Urinary bladder (tissue), 3 donors: ENCODE measurements at regions not wholly inside any gene's neighbourhood (a gene's known extent, or its start where the extent isn't known, plus 50 kb on each side); places are given as distances from the start of the nearest gene placed in this dataset.

Experiments used
- DNase-seq: peaks from one replicate; pipeline ENCODE4 v3.0.0-alpha.2; 2015; ENCODE audit errors: extremely low spot score
- H3K27ac ChIP-seq: one replicate; pipeline ENCODE4 v1.5.1; 2013; ENCODE audit warnings: low read depth, mild to moderate bottlenecking, moderate library complexity
- H3K36me3 ChIP-seq: one replicate; pipeline ENCODE4 v1.6.1; 2013; ENCODE audit warnings: mild to moderate bottlenecking, moderate library complexity; ENCODE audit not compliant: insufficient read depth
- H3K4me1 ChIP-seq: one replicate; pipeline ENCODE4 v1.6.1; 2013; ENCODE audit warnings: mild to moderate bottlenecking, moderate library complexity; ENCODE audit not compliant: insufficient read depth
- H3K4me3 ChIP-seq: one replicate; pipeline ENCODE4 v1.5.1; 2013; ENCODE audit warnings: low read depth, low read length
- whole genome bisulfite sequencing: extraction: QIAGEN DNeasy Blood & Tissue Kit; methylation state at CpG from one replicate; pipeline ENCODE4 v1.1.7; 2013; 5-methylcytosine and 5-hydroxymethylcytosine counted together
- donor health status: healthy with polysubstance abuse.
- donor health status: healthy.

DNA sequence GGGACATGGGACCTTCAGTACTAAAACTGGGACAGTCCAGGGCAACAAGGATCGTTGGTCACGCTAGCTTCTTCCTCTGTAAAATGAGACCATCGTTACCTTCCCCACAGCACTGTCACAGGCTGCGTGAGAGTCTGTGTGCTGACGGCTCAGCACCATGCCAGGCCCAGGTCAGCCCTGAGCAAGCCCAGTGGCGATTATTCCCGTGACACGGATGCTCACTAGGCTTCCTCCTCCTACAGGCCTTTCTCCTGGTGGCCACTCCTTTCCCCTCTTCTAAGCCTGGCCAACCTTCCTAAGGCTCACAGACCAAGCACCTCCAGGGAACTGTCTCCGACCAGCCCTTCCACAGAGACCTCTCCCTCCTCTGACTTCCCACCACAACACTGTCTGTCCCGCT, 69.3 kb upstream of the RUNX3 start:
- H3K4me3 ChIP-seq: no peak overlapping the region
- H3K36me3 ChIP-seq: no peaks in the 10 kb centered on the region
- WGBS: 80% methylated on average over 10 of the region's 10 CpGs
- DNase-seq: no peak
- no peaks in the 10 kb centered on the region for H3K4me1 ChIP-seq
- no peak overlapping the region for H3K27ac ChIP-seq

DNA sequence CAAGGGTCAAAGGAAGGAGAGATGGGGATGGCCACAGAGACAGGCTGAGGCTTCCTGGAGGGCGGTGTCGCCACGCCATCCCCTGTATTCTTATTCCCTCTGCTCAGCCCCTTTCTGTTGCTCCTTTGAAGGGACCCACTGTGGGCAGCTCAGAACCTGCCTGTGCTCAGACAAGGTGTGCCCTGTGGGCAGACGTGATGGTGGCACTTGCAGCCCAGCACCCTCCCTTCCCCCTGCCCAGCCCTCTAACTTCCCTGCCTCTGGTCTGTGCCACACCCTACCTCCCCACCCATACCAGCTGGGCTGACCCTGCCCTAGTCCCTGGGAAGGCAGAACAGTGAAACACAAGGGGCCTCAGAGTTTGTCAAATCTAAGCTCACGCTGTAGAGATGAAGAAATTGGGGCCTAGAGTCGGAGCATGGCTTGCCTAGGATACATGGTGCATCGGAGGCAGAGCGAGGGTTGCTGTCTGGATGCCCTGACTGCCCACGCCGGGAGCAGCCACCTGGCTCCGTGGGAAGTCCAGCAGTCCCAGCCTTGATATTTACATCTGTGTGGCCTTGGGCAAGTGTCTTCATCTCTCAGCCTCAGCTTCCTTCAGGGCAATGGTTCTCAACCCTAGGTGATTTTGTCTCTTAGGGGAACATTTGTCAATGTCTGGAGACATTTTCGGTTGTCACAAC, 68.6 kb upstream of the RUNX3 start:
- H3K27ac ChIP-seq: no peak overlapping the region
- 90% methylated on average over 12 of the region's 12 CpGs for WGBS
- no peak overlapping the region for H3K4me3 ChIP-seq
- DNase-seq: no peak
- no peaks in the 10 kb centered on the region for H3K4me1 ChIP-seq
- no peaks in the 10 kb centered on the region for H3K36me3 ChIP-seq

DNA sequence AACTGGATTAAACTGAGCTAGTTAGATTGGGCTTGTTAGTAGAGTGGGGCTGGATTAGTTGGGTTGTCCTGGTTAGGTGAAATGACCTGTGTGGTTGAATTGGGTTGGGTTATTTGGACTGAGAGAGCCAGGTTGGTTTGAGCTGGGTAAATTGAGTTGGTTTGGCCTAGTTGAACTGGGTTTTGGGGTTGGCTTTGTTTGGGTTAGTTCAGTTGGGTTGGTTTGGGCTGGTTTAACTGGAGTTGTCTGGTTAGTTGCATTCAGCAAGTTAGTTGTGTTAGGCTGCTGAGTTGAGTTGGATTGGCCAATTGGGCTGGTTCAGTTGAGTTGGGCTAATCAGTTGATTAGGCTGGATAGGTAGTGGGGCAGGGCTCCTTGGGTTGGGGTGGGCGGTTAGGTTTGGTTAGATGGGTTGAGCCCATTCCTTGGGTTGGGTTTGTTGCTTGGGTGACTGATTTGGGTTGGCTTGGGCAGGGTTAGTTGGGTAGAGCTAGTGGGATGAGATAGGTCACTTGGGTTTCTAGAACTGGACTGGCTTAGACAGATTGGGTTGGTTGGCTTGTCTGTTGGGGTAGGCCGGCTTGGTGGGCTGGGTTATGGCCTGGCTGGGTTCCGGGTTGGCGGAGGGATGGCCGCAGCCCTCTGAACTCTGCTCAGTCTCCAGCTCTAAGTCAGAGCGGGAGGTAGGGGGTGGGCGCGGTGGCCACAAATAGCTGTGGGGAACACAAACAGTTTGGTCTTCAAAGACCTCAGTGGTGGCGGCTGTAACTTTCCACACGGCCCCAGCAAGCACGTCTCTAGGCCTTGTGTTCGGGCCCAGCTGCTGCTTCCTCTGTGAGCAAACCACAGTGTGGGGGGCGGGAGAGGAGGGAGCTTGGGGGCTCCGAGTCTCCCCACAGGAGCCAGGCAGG, 67.2 kb upstream of the RUNX3 start:
- Histone ChIP-seq H3K36me3 (no peaks in the 10 kb centered on the region), H3K4me1 (no peaks in the 10 kb centered on the region), H3K4me3 (no peak overlapping the region), H3K27ac (no peak overlapping the region)
- DNase-seq: no peak
- WGBS: 79% methylated on average over 14 of the region's 14 CpGs

DNA sequence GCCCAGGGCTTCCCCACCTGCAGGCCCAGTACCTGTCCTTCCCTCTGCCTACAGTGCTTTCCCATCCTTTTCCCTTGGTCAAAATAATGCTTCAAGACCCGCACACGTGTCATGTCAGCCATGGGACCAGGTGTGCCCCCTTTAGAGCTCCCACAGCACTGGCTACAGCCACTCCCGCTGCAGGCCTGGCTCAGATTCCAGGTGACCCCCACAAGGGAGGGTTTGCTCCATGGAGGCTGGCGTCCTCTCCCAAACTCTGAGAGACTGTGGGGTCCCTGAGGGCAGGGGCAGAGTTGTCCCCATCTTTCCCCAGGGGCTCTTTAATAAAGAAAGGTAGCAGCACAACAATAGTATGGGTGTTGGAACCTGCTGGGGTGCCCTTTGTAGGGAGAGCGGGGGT, 66.4 kb upstream of the RUNX3 start:
- Histone ChIP-seq H3K4me1 (no peaks in the 10 kb centered on the region), H3K27ac (no peak overlapping the region), H3K4me3 (no peak overlapping the region), H3K36me3 (no peaks in the 10 kb centered on the region)
- DNase-seq: no peak
- WGBS: 74% methylated on average over 5 of the region's 5 CpGs

DNA sequence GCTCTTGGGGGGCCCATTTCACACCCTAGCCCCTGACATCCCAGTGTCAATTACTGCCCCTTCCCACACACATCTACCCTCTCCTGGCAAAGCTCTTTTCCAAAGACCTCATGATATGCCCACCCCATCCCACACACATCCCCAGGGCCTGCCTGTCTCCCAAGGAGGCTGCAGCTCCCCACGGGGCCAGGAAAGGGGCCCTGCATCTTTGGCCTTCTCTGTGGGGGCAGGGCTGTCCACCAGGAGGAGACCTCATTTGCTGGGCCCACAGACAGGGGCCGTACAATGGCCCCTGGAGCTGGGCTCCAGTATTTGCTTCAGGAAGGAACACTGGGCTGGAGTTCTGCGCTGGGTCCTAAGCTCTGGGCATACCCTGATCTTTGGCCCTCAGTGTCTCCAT, 65.6 kb upstream of the RUNX3 start:
- WGBS: 68% methylated on average over 3 of the region's 3 CpGs
- H3K4me1 ChIP-seq: no peaks in the 10 kb centered on the region
- no peak overlapping the region for H3K27ac ChIP-seq
- no peaks in the 10 kb centered on the region for H3K36me3 ChIP-seq
- no peak for DNase-seq
- H3K4me3 ChIP-seq: no peak overlapping the region

DNA sequence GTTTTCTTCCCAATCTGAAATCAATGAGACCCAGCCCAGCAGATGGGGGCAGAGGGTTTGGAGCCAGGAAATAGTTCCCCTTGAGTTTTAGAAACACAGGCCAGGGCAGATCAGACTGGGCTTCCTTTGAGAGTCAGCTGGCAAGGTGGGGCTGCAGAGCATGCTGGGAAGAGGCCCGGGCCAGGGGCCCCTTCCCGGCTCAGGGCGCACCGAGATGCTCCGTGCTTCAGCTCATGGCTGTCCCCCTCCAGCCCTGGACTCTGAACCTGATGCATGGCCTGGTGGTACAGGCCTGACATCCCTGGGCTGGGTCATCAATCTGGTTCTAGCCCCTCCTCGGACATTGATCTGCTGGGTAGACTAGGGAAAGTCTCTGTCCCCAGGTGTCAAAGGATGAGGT, 65.1 kb upstream of the RUNX3 start:
- no peak for DNase-seq
- no peak overlapping the region for H3K27ac ChIP-seq
- no peak overlapping the region for H3K4me3 ChIP-seq
- 86% methylated on average over 6 of the region's 6 CpGs for WGBS
- no peaks in the 10 kb centered on the region for H3K4me1 ChIP-seq
- H3K36me3 ChIP-seq: no peaks in the 10 kb centered on the region

DNA sequence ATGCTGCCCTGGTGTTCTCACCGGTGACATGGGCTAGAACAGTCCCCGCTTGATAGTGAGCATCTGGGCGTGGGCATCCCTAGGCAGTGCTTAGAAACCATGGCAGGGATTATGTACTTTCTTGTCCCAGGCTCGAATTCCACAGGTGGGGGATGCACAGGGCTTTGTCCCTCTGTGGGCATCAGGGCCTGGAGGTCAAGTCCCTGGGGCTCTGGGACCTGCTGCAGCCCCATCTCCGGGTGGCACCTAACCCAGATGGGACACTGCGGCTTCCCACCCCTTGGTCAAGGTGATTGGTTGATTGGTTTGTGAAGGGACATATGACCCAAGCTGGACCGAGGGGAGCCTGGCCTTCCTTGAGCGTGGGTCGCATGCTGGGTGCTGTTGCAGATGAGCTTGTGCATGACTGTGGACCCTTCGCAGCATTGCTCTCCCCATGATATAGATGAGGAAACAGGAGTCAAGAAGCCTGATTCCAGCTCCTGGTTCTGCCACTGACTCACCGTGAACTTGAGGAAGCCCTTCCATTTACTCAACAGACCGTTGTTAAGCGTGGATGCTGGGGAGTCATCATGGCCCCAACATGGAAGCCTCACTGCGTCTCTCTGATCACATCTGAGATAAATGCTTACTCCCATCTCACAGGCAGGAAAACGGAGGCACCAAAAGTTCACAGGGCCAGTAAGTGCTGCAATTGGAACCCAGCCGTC, 64.0 kb upstream of the RUNX3 start:
- H3K4me3 ChIP-seq: no peak overlapping the region
- WGBS: 92% methylated on average over 16 of the region's 16 CpGs
- no peak for DNase-seq

DNA sequence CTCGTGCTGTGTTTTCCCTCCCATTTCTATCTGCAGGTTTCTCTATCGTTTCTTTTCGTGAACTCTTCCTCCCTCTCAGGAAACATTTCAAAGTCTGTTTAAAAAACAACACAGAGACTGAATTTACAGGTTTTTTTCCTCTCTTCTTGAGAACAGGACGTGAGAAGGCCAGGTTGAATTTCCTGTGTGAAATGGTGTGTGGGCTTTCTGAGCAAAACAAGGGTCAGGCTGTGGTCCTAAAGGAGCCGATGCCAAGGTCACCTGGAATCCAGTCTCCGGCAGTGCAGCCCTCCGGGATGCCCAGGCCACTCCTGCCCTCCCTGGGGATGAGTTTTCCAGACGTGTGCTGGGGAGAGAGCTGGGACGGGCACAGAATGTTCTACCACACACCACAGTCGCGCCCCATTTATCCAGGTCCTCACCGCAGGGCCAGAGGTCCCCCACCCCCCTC, 62.7 kb upstream of the RUNX3 start:
- no peak for DNase-seq
- Histone ChIP-seq H3K4me3 (no peak overlapping the region), H3K36me3 (no peaks in the 10 kb centered on the region), H3K27ac (no peak overlapping the region), H3K4me1 (no peaks in the 10 kb centered on the region)
- WGBS: 62% methylated on average over 12 of the region's 12 CpGs

More for the DNA sequence above, 64.0 kb upstream of the RUNX3 start:
- H3K4me1 ChIP-seq: no peaks in the 10 kb centered on the region
- no peak overlapping the region for H3K27ac ChIP-seq
- H3K36me3 ChIP-seq: no peaks in the 10 kb centered on the region

DNA sequence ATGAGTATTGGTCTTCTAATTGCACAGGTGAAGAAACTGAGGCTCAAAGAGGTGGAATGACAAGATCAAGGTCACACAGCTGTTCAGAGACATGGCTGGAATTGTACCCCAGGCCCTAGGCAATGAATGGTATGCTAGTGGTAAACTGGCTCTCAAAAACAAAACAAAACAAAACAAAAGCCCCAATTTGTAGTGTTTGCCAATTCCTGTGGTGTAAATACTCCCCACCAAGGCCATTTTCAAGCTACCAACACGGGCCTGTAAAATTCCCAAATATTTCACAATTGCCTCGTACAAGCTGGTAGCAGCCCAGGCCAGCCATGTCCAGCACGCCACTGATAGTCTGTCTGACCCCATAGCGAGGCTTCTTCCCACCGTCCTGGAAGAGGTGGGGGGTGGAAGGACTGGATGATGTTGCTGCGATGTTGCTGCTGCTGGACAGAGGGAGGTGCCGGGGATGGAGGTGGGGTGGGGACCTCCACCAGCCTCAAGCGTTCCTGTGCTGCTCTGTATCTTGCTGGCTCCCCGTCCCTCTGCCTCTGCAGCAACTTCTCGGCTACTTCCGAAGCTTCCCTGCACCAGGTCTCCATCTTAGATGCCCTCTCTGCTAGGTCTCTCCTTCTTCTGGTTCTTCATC, 62.2 kb upstream of the RUNX3 start:
- 83% methylated on average over 11 of the region's 11 CpGs for WGBS
- Histone ChIP-seq H3K4me3 (no peak overlapping the region), H3K36me3 (no peaks in the 10 kb centered on the region), H3K4me1 (no peaks in the 10 kb centered on the region), H3K27ac (no peak overlapping the region)
- DNase-seq: no peak

DNA sequence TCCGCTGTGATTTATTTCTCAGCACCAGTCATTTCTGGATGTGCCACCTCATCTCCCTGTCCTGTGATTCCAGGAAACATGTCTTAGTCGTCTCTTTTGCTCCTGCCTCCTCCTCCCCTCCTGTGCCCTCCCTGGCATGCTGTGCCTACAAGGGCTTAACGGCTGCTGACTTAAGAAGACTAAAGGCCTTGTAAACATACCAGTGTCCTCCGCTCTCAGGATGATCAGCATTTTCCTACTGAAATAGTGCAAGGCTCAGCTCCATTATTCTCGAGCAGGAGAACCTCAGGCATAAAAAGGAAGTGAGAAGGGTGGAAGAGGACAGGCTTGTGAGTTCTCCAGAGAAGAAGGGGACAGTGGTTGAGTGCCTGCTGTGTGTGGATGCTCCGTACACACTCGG, 61.6 kb upstream of the RUNX3 start:
- WGBS: 54% methylated on average over 7 of the region's 7 CpGs
- Histone ChIP-seq H3K4me3 (no peak overlapping the region), H3K27ac (no peak overlapping the region)

DNA sequence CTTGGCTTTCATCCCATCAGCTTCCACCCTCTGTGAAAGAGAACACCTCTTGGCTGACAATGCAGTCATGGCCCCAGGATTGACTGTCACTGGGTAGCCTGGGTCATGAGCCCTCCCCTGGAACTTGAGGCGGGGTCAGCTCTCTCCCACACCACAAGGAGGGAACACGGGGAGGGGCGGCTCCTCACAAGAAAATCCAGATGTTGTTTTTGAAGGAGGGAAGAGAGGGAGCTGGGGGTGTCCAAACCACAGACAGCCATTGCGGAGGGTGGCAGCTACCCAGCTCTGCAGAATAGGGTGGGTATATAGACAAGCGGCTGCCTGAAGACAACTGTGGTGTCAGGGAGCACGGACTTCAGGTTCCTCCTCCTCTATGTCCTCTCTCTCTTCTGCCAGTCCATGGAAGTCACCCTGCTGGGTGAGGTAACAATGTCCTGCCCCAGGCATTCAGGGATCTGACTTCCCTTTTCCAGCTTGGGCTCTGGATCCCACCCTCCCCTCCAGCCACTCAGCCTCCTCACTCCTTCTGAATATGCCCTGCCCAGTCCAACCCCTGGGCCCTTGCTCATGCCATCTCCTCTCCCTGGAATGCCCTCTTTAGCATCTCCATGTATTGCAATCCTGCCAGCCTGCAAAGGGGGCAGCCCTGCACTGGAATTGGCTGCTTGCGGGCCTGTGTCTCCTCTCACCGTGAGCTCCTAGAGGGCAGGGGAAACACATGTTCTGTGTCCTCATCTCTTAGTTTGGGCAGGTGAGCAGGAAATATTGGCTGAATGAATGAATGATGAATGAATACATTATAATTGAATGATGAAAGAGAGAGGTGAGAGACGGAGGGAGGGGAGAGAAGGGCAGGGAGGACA, 60.9 kb upstream of the RUNX3 start:
- H3K36me3 ChIP-seq: no peaks in the 10 kb centered on the region
- WGBS: 70% methylated on average over 9 of the region's 9 CpGs
- H3K27ac ChIP-seq: no peak overlapping the region
- H3K4me3 ChIP-seq: no peak overlapping the region
- H3K4me1 ChIP-seq: no peaks in the 10 kb centered on the region
- no peak for DNase-seq

More for the DNA sequence above, 61.6 kb upstream of the RUNX3 start:
- Histone ChIP-seq H3K4me1 (no peaks in the 10 kb centered on the region), H3K36me3 (no peaks in the 10 kb centered on the region)
- no peak for DNase-seq

DNA sequence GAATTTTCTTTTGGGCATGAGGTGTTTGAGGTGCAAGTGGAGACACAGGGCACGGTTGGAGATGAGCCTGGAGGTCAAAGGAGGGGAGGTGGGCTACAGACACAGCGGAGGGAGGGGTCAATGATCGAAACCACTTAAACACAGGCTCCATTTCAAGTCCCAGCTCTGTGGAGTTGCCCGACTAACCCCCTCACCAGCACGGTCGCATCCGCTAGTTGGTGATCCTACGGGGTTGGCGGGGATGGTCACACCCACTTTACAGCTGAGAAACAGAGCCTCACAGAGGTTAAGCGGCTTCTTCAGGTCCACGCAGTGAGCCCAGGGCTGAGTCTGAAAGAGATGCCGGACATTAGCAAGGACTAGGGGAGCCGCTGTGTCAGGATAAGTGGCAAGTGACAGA, 60.1 kb upstream of the RUNX3 start:
- Histone ChIP-seq H3K4me1 (no peaks in the 10 kb centered on the region), H3K27ac (no peak overlapping the region), H3K4me3 (no peak overlapping the region), H3K36me3 (no peaks in the 10 kb centered on the region)
- WGBS: 79% methylated on average over 13 of the region's 13 CpGs
- no peak for DNase-seq

DNA sequence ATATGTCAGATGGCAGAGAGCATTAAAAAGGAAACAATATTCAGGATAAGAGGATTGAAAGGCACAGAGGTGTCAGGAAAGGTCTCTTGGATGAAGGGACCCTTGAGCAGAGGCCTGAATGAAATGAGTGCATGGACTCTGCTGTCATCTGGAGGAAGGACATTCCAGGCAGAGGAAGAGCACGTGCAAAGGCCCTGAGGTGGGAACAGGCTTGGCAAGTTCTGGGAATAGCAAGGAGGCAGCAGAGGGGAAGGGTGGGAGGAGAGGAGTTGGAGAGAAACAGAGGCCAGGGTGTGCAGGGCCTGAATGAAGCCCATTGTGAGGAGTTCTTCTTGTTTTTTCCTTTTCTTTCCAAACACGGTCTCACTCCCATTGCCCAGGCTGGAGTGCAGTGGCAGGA, 59.0 kb upstream of the RUNX3 start:
- no peak overlapping the region for H3K4me3 ChIP-seq
- DNase-seq: no peak
- H3K36me3 ChIP-seq: no peaks in the 10 kb centered on the region
- 85% methylated on average over 2 of the region's 2 CpGs for WGBS
- H3K4me1 ChIP-seq: no peaks in the 10 kb centered on the region
- no peak overlapping the region for H3K27ac ChIP-seq
